Jurkat, Clone E6-1 (cell line): ENCODE measurements at regions not wholly inside any gene's neighbourhood (a gene's known extent, or its start where the extent isn't known, plus 50 kb on each side); places are given as distances from the start of the nearest gene placed in this dataset.
"Not testable (repeated sequence)": the region's sequence is repeated elsewhere in the genome, so short reads cannot be mapped to it uniquely, and the experiment has no call there.

Experiments
- DNase-seq: peaks from one replicate; pipeline ENCODE4 v3.0.0-alpha.2; 2011; ENCODE audit warnings: low read depth, low spot score
- H3K4me3 ChIP-seq: 2 replicates; pipeline ENCODE4 v1.5.1; 2011; ENCODE audit warnings: mild to moderate bottlenecking, low read length, control low read depth, moderate library complexity

DNA sequence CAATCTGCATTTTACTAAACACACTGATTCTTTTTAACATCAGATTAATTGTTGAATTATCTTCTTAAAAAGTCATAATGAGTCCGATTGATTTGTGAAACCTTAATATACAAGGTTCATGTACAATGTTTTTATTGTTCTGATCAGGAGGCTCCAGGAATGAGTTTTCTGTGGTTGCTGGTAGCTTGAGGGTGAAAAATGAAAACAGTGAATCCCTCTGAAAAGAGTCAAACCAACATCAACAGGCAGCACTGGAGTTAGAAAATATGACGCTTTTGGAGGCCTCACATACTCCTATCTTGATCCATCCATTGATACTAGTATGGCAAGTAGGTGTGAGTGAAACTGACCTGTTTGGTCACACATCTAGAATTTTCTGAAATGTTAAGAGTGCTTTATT, 216.3 kb upstream of the ETAA1 start:
- H3K4me3 ChIP-seq: no peak overlapping the region
- no peak for DNase-seq

DNA sequence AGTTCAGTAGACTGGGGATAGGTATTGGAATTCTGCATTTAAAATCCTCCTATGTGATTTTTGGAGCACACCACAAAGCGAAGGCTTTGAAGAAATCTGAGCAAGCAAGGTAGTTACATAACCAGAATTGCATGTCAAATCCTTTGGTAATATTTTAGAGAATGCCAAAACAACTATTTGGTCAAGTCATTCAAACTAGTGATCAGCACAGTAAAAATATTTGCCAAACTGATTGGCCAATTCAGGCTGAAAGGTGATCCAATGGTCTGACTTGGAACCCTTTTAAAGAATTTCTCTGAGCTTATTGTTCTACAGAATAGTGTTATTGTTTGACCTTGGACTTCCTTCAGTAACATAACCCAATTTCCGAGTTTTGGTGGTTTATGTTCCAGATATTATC, 214.2 kb upstream of the ETAA1 start:
- DNase-seq: no peak
- H3K4me3 ChIP-seq: no peak overlapping the region

DNA sequence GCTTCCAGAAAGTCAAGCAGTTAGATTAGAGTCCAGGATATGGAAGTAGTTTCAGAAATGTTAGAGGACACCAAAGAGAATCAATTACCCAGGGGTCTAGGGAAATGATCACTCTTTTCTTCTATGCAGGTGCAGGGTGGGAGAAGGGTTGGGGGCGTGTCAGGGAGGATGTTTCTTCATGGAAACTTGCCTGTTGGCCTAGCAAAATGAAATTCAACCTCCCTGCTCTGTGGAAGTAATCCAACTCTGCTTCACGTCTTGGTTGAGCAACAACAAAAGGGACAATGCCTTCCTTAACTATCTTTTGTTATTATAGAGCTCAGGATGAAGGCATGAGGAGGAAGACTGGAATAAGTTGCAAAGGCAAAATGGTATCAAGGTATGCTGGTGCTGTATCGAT, 210.8 kb upstream of the ETAA1 start:
- no peak overlapping the region for H3K4me3 ChIP-seq
- DNase-seq: no peak

DNA sequence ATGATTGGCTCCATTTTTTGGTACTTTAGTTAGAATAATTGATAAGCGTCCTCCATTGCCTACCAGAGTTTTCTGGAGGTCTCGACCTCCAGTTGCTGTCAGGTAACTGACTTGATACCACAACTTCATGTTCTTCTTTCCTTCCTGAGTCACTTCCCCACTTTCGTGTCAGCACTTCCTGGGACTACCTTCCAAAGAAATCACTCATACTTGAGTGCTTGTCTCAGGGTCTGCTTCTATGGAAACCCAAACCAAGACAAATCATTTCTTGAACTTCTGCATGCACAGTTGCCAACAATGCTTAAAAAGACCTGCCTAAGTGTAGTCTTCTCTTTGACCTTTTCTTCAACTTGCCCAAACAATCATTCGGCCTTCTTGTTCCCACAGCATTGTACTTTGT, 210.3 kb upstream of the ETAA1 start:
- DNase-seq: no peak
- H3K4me3 ChIP-seq: no peak overlapping the region

DNA sequence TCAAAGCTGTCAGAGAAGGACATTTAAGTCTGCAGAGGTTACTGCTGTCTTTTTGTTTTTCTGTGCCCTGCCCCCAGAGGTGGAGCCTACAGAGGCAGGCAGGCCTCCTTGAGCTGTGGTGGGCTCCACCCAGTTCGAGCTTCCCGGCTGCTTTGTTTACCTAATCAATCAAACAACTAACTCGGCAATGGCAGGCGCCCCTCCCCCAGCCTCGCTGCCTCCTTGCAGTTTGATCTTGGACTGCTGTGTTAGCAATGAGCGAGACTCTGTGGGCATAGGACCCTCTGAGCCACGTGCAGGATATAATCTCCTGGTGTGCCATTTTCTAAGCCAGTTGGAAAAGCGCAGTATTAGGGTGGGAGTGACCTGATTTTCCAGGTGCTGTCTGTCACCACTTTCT, 201.8 kb upstream of the ETAA1 start:
- not testable (repeated sequence) for H3K4me3 ChIP-seq, DNase-seq

DNA sequence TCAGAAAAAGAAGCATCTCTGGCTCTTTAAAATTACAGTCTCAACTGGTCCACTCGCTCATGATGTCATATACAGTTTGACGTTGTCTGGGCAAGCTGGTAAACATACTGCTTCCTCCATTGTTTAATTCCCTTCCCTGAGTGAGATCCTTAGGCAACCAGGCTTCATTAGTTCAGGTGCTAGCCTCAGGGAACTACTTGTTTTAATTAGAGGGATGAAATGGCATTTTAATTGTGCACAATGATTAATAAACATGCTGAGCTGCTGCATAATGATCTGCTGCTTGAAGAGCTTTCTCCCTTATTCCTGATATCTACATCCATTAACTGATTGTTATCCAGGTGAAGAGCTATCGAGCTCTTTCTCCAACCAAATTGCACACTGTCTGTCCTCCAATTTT, 195.6 kb upstream of the ETAA1 start:
- no peak overlapping the region for H3K4me3 ChIP-seq
- no peak for DNase-seq

DNA sequence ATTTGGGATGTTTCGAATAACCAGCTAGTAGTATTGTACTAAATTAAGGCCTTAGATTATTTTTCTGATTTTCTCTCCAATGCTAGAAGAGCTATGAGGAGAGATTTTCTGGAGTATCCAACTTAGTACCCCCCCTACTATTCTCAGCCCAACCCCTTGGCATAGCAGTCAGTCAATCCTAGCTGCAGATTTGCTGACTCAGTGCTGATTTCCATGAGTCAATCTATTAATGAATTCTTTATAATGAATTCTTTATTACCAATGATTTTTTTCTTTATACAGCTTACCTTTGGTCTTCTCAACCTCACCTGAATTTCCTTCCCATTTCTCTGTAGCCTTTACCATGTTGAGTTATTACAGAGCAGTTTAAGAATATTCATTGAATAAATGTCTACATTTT, 192.8 kb upstream of the ETAA1 start:
- H3K4me3 ChIP-seq: no peak overlapping the region
- no peak for DNase-seq

GRCh38 chr2:67208887-67209500, 188.1 kb upstream of the ETAA1 start:
- DNase-seq: no peak
- no peak overlapping the region for H3K4me3 ChIP-seq

GRCh38 chr2:67210430-67210829, 186.7 kb upstream of the ETAA1 start:
- DNase-seq: no peak
- H3K4me3 ChIP-seq: no peak overlapping the region

DNA sequence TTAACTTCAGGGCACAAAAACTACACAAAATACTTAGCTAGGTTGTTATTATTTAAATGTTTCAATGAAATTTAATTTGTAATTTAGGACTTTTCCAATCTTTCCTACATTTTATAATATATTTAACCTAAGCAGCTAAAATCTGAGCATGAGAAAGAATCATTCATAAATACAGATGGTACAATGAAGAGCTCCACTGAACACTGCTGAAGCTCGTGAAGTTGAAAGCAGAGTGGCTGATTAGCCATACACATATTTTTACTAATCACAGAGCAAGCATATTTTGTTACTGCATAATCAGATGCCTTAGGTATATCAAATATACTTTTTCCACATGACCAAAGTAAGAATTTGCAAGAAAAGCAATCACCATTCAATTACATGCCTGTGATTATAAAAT, 184.9 kb upstream of the ETAA1 start:
- no peak overlapping the region for H3K4me3 ChIP-seq
- DNase-seq: no peak

DNA sequence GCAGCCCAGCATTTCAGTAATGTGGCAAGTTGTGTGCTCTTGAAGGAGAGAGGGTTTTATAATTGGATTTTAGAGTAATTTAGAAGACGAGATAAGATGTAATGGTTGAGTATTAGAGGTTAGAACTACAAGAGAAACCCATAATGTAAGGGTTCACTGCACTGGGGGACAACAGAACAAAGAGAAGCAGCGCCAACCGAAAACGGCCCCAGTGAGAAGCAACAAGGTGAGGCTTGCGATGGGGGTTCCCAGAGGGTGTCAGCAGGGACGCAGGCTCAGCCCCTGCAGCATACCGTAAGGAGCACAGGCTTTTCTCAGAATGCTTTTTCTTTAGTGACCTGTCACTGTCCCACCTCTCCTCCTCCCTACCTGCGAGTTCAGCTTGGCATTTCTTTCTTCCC, 183.9 kb upstream of the ETAA1 start:
- no peak for DNase-seq
- H3K4me3 ChIP-seq: no peak overlapping the region

DNA sequence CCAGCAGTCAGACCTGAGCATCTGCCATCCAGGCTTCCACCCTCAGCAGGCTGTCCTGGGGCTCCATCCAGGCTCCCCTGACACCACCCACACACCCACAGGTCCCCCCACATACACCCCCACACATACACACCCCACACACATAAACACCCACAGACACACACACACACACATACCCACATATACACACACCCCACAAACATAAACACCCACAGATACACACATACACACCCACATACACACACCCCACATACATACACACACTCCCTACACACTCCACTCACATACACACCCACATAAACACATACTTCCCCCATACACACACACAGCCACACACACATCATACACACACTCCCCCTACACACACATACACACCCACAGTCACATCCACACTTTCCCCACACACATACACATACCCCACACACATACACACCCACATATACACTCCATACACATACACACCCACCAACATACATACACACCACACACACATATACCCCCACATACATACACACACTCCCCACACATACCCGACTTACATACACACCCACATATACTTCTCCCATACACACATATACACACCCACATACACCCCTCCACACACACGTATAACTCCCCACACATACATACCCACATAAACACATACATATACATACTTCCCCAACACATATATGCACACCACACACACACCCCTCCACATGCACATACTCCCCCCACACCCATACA, 183.3 kb upstream of the ETAA1 start:
- DNase-seq: no peak
- H3K4me3 ChIP-seq: no peak overlapping the region

DNA sequence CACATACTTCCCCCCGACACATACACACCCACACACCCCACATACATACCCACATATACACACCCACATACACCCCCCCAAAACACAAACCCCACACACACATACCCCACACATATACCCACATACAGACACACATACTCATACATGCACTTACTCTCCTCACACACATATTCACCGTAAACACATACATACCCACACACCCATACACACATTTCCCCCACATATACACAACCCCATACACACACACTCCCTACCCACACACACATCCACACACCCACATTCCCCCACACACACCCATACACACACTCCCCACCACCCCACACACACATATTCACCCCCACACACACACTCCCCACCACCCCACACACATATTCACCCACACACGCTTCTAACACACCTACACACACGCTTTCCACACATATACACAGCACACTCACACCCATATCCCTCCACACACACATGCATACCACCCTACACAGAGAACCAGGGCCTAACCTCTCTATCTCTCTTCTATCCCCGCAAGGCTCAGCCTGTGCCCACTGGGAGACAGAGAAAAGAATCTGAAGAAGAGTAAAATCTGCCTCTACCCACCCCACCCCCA, 182.4 kb upstream of the ETAA1 start:
- no peak for DNase-seq
- H3K4me3 ChIP-seq: no peak overlapping the region

DNA sequence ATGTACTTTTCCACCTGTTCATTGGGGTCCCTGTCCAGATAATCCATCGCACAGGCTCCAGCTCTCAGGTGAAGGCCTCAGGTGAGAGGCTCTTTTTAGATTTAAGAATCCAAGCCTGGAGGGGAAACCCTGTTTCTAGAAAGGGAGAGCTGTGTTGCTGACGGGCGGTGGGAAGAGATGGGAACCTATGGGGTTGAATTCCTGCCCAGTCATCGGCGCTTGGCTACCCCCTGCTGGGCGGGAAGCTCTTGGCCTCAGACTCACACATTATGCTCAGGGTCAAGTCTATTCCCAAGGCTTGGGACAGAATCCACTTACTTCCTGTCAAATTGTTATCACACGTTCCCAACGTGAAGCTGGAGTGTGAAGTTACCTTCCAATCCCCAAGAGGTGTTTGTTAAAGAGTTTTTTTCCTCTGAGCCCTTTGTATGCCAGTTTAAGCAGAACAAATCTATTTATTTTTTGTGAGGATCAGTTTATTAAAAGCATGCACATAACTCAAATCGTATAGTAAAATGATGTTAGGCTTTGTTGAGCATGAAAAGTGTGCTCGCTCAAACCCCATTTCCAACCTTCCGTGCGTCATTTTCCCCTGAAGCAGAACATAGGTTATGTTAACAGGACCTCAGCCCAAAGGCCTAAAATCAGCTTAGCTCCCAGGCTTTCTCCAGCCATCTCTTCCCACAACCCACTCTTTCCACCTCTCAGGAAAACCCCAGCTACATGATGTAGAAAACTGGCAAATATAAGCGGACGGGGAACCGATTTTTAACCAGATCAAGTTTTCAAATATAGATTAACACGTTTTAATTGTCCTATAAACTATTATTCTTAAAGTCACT, 181.7 kb upstream of the ETAA1 start:
- DNase-seq: no peak
- no peak overlapping the region for H3K4me3 ChIP-seq

- no peak overlapping the region for H3K4me3 ChIP-seq
- no peak for DNase-seq
Measured at GRCh38 chr2:67216103-67216502, 181.0 kb upstream of the ETAA1 start.

DNA sequence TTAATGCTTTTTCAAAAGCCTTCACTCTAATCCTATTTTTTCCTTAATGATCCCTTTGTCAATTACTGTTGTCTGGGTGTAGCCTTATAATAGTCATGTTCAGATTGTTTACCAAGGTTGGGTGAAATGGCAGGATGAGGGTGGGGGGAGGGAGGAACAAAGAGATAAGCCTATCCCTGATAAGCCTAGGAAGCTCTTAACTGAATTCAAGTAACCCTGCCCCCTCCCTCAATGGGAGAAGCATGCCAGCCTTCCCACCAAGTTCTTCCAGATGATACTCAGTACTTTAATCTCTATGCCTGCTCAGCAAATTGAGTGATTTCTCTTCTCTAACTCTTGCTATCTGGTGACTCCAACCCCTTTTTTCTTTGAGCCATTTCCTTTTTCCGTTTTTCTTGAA, 180.3 kb upstream of the ETAA1 start:
- no peak for DNase-seq
- no peak overlapping the region for H3K4me3 ChIP-seq

GRCh38 chr2:67217398-67217797, 179.7 kb upstream of the ETAA1 start:
- DNase-seq: no peak

DNA sequence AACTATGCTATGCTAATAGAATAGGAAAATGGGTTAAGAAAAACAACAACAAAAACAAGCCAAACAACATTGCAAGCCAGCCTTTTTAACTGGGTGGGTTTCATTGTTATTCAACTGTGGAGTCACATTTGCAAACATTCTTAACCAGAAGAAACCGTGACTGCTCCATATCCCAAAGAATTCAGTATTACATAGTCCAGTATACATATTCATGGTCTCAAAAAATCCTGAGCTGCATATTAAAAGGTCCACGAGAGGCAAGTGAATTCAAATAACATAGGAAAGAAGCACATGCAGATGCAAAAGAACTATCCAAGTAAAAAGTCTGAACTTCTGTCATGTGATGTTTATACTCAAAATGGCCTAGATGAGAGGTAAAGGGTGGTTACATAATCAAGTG, 179.1 kb upstream of the ETAA1 start:
- H3K4me3 ChIP-seq: no peak overlapping the region
- no peak for DNase-seq

More at GRCh38 chr2:67217398-67217797, 179.7 kb upstream of the ETAA1 start:
- H3K4me3 ChIP-seq: no peak overlapping the region

GRCh38 chr2:67219651-67220050, 177.5 kb upstream of the ETAA1 start:
- DNase-seq: no peak
- H3K4me3 ChIP-seq: no peak overlapping the region

DNA sequence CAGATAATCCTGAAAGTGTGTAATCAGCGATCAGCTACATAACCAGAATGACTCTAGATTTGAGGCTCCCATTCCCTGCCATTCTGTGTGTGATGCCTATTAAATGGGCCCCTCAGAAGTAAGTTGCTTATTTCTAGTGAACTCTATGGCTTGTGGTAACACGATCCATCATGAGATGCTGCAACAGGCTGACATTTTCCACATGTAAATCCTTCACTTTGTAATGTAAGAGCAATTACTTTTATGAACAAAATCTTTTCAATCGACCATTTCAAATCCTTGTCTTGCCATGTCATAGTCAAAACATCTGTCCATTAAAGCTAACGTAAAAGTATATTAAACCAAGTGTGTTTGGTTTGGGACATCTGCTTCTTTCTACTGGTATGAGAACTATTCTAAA, 175.9 kb upstream of the ETAA1 start:
- no peak for DNase-seq
- H3K4me3 ChIP-seq: no peak overlapping the region
